ENCODE measurements at regions not wholly inside any gene's neighbourhood (a gene's known extent, or its start where the extent isn't known, plus 50 kb on each side); places are given as distances from the start of the nearest gene placed in this dataset.
"Not testable (repeated sequence)": the region's sequence is repeated elsewhere in the genome, so short reads cannot be mapped to it uniquely, and the experiment has no call there.

DNA sequence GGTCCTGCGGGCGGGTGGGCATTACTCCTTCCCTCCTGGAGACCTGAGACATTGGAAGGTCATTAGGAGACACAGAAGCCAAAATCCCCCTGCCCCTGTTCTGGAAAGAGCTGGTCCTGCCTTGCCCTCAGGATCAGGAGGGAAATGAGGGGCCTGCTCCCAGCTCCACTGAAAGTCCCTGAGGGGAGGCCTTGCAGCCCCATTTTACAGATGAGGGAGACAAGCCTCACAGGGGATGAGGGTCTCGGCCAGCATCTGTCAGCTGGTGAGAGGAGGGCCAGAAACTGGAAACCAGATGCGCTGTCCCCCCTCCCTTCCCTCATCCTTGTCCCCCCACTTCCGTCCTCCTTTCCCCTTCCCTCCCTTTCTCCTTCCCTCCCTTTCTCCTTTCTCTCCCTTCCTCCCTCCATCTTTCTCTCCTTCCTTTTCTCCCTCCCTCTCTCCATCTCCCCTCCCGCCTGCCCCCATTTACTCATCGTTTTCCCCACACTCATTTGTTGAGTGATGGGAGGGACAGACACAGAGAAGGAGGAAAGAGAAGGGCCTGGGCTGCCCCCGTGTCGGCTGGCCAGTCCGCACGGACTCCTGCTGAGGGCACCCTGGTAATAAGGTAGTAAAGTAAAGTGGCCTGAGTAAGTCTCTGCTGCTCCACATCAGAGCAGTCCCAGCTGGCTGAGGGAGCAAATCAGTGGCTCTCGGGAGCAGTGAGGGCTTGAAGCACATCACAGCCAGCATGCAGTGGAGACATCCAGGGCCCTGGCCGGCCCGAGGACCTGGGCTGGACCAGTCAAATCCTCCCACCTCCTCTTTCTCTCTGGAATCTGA lies 112.4 kb upstream of the ALDH1A3 start:
- no peak for DNase-seq (ENCODE audit: low spot score)

GRCh38 chr15:100768501-100768931 lies 111.1 kb upstream of the ALDH1A3 start:
- no peak for DNase-seq (ENCODE audit: low spot score)

DNA sequence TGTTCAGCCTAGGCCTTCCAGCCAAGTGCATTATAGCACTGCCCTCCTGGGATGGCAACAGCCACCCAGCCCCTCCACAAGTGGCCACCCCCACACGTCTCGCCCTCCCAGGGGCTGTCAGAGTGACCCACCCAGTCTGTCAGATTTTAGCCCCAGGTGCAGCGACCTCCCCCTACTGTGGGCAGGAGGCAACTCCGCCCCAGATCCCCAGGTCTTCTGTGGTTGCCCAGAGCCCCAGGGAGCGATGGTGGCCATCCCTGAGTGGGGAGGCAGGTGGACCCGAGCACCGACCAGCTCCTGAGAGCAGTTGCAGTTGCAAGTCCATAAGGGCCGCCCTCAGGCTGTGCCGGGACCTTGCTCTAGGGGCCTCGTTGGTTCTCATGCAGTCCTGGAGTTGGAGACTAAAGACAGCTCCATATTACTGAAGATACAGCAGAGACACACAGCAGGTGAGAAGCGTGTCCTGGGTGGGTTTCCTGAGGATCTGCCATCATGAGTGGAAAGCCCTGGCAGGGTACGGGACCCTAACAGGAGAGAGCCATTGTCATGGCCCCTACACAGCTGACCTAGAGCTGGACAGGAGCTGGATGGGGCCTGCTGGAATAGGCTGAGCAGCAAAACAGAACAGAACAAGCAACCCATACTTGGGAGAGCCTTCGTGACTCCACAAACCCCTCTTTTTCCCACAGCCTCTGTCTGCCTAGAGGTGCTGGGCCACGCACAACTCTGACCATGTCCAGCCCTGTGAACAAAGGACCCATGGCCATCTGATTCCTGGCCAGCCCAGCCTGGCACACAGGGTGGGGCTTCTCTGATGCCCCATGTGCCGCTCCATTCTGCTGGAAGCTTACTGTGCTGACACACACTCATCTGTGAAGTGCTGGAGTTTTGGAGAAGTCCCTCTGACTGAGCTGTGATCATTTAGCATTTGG lies 110.3 kb upstream of the ALDH1A3 start:
- no peak for DNase-seq (ENCODE audit: low spot score)

GRCh38 chr15:100769975-100770340 lies 109.7 kb upstream of the ALDH1A3 start:
- DNase-seq (ENCODE audit: low spot score), result no peak

GRCh38 chr15:100770661-100771584 lies 108.7 kb upstream of the ALDH1A3 start:
- DNase-seq (ENCODE audit: low spot score), result no peak

DNA sequence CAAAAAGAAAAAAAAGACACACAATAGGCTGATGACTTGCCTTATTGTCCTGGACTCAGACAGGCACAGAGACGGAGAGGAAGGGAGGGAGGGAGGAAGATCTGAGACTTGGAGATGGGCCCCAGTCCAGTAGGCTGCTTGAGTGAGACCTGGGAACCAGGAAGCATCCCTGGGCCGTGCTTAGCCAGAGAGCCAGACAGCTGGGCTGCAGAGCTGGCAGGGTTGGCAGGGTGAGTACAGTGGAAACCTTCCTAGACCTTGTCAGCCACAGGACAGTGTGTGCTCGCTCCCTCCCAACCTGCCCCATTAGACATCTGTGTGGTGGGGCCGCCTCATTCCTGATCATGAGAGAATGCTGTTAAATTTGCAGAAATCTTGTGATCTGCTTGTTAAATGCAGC lies 107.9 kb upstream of the ALDH1A3 start:
- no peak for DNase-seq (ENCODE audit: low spot score)

- DNase-seq (ENCODE audit: low spot score), result no peak
Observed at GRCh38 chr15:100772478-100772877, 107.2 kb upstream of the ALDH1A3 start.

- DNase-seq (ENCODE audit: low spot score), result no peak
Observed at GRCh38 chr15:100772892-100773520, 106.6 kb upstream of the ALDH1A3 start.

GRCh38 chr15:100774044-100774443 lies 105.6 kb upstream of the ALDH1A3 start:
- DNase-seq (ENCODE audit: low spot score), result not testable (repeated sequence)

DNA sequence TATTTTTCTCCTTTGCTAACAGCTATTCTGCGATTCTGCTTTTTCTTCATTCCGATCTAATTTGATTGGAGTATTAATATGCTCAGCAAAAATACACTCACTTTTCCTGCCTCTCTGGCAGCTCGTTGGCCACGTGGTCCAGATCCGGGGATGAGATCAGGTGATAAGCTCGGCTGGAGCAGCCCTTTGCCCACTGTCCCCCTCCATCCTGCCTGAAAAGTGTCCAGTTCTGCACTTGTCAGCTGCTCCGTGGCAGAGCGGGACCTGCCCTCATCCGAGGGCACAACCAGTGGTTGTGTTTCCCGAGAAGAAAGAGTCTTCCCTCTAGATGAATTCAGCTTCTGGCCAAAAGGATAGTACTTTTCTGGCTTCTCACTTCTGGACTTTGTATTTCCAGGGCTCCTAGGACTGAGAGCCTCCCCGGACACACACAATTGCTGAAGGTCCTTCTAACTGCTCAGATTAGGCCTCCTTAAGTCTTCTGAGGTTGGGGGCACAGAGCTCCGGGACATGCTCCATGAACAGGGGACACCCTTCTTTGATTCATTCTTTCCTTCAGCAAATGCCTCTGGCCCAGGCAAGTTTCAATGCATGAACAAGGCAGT lies 103.9 kb upstream of the ALDH1A3 start:
- no peak for DNase-seq (ENCODE audit: low spot score)

GRCh38 chr15:100777821-100778220 lies 101.8 kb upstream of the ALDH1A3 start:
- no peak for DNase-seq (ENCODE audit: low spot score)

DNA sequence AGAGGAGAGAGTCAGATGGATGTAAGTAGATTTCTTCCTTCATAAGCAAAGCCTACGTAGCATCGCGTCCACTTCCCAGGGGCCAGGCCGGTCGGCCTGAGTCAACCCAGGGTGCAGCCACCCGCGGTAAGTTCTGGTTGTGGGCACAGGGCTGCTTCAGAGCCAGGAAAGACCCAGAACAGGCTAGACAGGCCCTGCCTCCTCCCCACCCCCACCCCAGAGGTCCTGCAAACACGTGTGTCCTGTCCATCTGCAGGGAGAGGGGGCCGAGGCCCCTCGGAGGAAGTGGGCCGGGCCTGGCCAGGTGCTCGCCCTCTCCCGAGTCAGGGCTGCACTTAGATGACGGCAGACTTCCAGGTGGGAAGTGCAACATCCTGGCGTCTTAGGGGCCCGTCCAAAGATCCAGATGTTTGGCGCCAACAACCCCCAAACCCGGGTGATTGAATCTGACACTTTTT lies 100.8 kb upstream of the ALDH1A3 start:
- DNase-seq (ENCODE audit: low spot score), result no peak

GRCh38 chr15:100779331-100780207 lies 100.1 kb upstream of the ALDH1A3 start:
- no peak for DNase-seq (ENCODE audit: low spot score)

- no peak for DNase-seq (ENCODE audit: low spot score)
Observed at GRCh38 chr15:100780208-100780800, 99.3 kb upstream of the ALDH1A3 start.

- no peak for DNase-seq (ENCODE audit: low spot score)
Observed at GRCh38 chr15:100781061-100781960, 98.3 kb upstream of the ALDH1A3 start.

- DNase-seq (ENCODE audit: low spot score), result no peak
Observed at GRCh38 chr15:100781961-100782530, 97.6 kb upstream of the ALDH1A3 start.

- DNase-seq (ENCODE audit: low spot score), result no peak
Observed at GRCh38 chr15:100783291-100783690, 96.3 kb upstream of the ALDH1A3 start.

Data from SW480 (cell line).